Neutrophil (primary cell): ENCODE measurements at regions not wholly inside any gene's neighbourhood (a gene's known extent, or its start where the extent isn't known, plus 50 kb on each side); places are given as distances from the start of the nearest gene placed in this dataset.

Experiments used
- H3K27ac ChIP-seq: fragments of 200-600 bp; sonication (generic); 2 replicates; pipeline ENCODE4 v1.5.1; 2016; ENCODE audit warnings: mild to moderate bottlenecking, moderate library complexity
- H3K27me3 ChIP-seq: fragments of 200-600 bp; sonication (generic); 2 replicates; pipeline ENCODE4 v1.6.0; 2016; ENCODE audit warnings: mild to moderate bottlenecking
- H3K36me3 ChIP-seq: fragments of 200-600 bp; sonication (generic); 2 replicates; pipeline ENCODE4 v1.5.1; 2017
- H3K4me1 ChIP-seq, 2 experiments: fragments of 200-600 bp in 1 of 2; sonication (generic) in 1 of 2; 1 replicate in 1 of 2; 2 replicates in 1 of 2; pipeline versions ENCODE4 v1.5.1 to v1.6.1; 2013 to 2016; ENCODE audit warnings: low read depth in 1 of 2, low read length in 1 of 2, mild to moderate bottlenecking in 1 of 2, moderate library complexity in 1 of 2; ENCODE audit not compliant: control insufficient read depth in 1 of 2, insufficient read depth in 1 of 2
- H3K4me3 ChIP-seq, 2 experiments: fragments of 200-600 bp in 1 of 2; sonication (generic) in 1 of 2; 1 replicate in 1 of 2; 2 replicates in 1 of 2; pipeline ENCODE4 v1.5.1; 2013 to 2016; ENCODE audit warnings: low read depth in 1 of 2, low read length in 1 of 2, mild to moderate bottlenecking in 1 of 2, moderate library complexity in 1 of 2
- H3K9me3 ChIP-seq: fragments of 200-600 bp; sonication (generic); 2 replicates; pipeline ENCODE4 v1.5.1; 2016
- TF ChIP-seq, protein P1 (sequence below): fragments of 200-600 bp; sonication (generic); IDR thresholded peaks from 2 replicates; pipeline ENCODE4 v1.5.1; 2016; ENCODE audit warnings: antibody characterized with exemption

DNA sequence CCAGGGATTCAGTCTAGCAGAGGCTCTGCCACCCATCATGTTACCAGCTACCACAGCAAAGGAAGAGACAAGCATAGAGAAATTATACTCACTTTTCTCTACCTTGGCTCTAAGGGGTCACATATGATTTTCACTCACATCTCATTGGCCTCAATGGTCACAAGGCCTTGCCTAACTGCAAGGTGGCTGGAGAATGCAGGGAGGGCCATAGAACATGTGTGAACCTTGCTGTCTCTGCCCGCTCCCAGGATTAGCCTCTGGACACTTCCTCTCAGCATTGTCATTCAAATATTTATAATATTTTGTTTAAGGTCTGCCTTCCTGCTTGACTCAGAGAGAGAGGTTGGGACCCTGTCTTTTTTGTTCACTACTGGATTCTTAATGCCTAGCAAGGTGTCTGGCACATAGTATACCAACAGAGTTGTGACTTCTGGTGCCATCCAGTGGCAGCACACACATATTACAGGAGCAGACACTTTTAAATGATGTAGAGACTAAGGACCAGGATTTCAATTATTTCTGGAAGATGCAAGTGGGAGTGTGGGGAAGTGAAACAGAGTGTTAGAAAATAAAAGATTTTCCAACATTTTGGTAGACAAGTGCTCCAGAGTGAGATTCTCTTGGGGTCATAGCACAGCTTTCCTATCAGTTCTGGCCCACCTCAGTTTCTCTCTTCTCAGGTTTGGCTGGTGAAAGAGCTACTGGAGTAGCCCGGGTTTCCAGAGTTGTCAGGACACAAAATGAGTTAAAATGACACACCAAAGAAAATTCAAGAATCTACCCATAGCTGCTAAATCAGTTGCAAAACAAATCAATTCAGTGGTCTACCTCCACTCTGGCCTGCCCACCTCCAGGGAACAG, 119.0 kb upstream of the RASGRP1 start:
- H3K27me3 ChIP-seq, result no peaks in the 10 kb centered on the region
- TF ChIP-seq, protein P1, sequence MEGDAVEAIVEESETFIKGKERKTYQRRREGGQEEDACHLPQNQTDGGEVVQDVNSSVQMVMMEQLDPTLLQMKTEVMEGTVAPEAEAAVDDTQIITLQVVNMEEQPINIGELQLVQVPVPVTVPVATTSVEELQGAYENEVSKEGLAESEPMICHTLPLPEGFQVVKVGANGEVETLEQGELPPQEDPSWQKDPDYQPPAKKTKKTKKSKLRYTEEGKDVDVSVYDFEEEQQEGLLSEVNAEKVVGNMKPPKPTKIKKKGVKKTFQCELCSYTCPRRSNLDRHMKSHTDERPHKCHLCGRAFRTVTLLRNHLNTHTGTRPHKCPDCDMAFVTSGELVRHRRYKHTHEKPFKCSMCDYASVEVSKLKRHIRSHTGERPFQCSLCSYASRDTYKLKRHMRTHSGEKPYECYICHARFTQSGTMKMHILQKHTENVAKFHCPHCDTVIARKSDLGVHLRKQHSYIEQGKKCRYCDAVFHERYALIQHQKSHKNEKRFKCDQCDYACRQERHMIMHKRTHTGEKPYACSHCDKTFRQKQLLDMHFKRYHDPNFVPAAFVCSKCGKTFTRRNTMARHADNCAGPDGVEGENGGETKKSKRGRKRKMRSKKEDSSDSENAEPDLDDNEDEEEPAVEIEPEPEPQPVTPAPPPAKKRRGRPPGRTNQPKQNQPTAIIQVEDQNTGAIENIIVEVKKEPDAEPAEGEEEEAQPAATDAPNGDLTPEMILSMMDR, result no peak
- H3K4me1 ChIP-seq, result no peaks in the 10 kb centered on the region
- H3K4me3 ChIP-seq, result no peak overlapping the region
- H3K36me3 ChIP-seq, result no peaks in the 10 kb centered on the region
- H3K27ac ChIP-seq, result no peak overlapping the region
- no peaks in the 10 kb centered on the region for H3K9me3 ChIP-seq

DNA sequence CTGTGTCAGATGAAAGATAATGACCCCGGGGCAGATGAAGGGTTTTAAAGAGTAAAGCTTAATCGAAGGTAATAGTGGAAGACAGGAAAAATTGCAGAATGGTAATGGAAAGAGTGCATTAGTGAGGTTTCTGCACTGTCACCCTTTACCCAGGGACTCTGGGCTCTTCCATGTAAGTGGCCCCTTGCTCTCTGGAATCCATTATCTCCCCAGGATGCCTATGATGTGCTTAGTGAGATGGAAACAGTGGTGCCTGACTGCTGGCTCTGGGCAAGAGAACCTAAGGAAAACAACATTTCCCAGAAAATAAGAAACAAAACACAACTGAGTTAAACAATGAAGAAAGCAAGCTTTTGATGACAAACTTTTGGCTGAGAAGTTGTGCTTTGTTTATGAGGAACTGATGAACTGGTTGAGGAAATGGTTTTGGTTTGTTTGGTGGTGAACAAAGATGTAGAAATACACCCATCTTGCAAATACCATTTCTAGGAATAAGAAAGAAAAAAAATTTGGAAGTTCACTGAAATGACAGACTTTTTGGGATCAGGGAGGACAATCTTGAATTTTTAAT, 119.9 kb upstream of the RASGRP1 start:
- H3K4me1 ChIP-seq, result no peaks in the 10 kb centered on the region
- TF ChIP-seq, protein P1, result no peak
- no peaks in the 10 kb centered on the region for H3K9me3 ChIP-seq
- H3K27ac ChIP-seq, result no peak overlapping the region
- H3K36me3 ChIP-seq, result no peaks in the 10 kb centered on the region
- no peaks in the 10 kb centered on the region for H3K27me3 ChIP-seq
- H3K4me3 ChIP-seq, result no peak overlapping the region

DNA sequence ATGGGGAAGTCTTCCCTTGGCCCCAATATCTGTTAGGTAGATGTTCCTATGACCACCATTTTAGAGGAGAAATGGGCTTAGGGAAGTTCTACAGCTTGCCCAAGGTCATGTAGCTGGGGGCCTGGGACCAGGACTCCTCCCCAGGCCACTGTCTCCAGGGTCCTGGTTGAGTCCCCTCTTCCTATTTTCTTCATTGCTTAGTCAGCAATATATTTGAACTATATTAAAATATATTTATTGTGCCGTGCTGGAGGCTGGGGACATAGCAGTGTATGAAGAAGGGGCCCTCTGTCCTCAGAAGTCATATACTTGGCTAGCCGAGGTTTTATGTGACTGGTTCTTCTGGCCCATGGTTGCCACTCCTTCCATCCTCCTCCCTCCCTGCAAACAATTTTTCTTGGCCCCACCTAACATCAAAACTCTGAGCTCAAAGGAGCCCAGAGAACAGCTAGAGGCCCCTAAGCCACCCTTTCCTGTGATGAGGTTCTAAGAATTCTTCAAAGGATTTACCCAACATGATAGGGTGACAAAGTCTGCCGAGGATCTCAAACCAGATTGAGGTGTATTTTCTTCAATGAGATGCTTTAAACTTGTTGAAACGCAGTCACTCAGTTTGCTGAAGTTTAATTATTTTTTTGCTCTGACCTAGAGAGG, 121.2 kb upstream of the RASGRP1 start:
- TF ChIP-seq, protein P1, result no peak
- Histone ChIP-seq H3K36me3 (no peaks in the 10 kb centered on the region), H3K27ac (no peak overlapping the region), H3K4me1 (no peaks in the 10 kb centered on the region), H3K9me3 (no peaks in the 10 kb centered on the region), H3K4me3 (no peak overlapping the region), H3K27me3 (no peaks in the 10 kb centered on the region)

DNA sequence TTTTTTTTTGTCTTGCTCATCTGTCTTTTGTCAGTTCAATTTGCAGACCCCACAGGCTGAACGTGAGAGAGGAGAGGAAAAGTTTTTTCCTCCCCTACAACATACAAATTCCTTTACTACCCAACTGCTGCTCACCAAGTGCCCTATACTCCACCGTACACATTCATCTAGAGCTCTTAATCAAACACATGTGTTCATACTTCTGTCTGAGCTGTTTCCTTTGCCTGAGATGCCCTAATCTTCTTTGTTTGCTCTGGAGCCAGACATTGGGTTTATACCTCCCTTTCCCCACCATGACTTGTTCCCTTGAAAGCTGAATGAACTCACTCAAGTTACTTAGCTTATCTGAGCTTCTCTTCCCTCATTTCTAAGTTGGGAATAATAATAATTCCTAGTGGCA, 122.7 kb upstream of the RASGRP1 start:
- H3K4me1 ChIP-seq, result no peaks in the 10 kb centered on the region

DNA sequence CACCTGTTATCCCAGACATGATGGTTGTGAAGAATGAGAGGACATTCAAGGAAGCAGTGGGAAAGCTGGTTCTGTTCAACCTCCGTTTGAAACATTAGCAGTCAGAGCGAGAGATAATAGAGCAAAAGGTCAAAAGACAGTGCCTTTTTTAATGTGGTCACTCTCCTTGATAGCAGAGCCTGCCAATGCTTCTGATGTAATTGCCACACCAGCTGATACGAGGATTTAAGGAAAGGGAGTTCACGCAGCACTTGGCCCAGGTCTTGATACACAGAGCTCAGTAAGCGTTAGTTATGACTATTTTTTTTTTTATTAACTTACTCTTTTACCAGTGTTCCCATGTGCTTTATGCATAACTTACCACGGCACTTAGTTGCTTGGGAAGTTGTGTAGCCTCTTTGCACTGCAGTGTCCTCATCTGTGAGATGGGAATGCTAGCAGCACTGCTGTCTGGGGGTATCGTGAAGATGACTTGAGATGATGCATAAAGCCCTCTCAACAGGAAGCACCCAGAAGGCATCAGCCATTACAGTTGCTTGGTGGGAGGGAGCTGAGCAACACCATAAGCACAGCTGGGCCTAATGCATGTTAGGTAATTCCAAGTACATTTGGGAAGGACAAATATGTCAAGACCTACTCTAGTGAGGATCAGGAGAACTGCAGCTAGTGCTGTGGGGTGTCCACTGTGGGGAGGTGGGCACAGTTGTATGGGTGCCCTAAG, 123.3 kb upstream of the RASGRP1 start:
- Histone ChIP-seq H3K9me3 (no peaks in the 10 kb centered on the region), H3K27ac (no peak overlapping the region), H3K36me3 (no peaks in the 10 kb centered on the region), H3K4me1 (no peaks in the 10 kb centered on the region), H3K4me3 (no peak overlapping the region), H3K27me3 (no peaks in the 10 kb centered on the region)
- TF ChIP-seq, protein P1, result no peak

More for the DNA sequence above, 122.7 kb upstream of the RASGRP1 start:
- Histone ChIP-seq H3K9me3 (no peaks in the 10 kb centered on the region), H3K36me3 (no peaks in the 10 kb centered on the region), H3K4me3 (no peak overlapping the region), H3K27ac (no peak overlapping the region), H3K27me3 (no peaks in the 10 kb centered on the region)
- TF ChIP-seq, protein P1, result no peak
